ENCODE measurements at regions not wholly inside any gene's neighbourhood (a gene's known extent, or its start where the extent isn't known, plus 50 kb on each side); places are given as distances from the start of the nearest gene placed in this dataset.

DNA sequence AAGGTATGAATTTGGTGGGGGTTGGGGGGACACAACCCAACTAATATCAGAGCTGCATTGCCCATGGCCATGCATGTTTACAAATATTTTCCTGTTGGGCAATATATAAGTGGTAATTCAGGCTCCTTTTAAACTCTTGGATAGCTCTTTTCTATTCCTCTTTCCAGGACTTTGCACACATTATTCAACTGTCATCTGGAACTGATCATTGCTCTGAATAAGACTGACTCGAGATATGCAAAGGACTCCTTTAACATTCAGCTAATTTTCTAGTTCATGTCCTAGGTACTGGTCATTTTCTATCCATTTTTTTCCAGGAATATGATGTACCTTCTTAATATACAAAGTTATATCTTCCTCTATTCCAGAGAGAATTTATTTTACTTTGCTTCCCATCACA, 89.5 kb upstream of the STK32A start:
- TF ChIP-seq POLR2AphosphoS5 (IDR thresholded peaks at IDR 0.05; ENCODE audit: low read depth, low read length), result no peak
- no peak for TF ChIP-seq TAF1 (IDR thresholded peaks at IDR 0.05; ENCODE audit: low read depth, low read length)

All from GM12891 (cell line).